ENCODE measurements at regions not wholly inside any gene's neighbourhood (a gene's known extent, or its start where the extent isn't known, plus 50 kb on each side); places are given as distances from the start of the nearest gene placed in this dataset.
A peak's percentile ranks its signal among the peaks of the same experiment; 100 is the strongest.

DNA sequence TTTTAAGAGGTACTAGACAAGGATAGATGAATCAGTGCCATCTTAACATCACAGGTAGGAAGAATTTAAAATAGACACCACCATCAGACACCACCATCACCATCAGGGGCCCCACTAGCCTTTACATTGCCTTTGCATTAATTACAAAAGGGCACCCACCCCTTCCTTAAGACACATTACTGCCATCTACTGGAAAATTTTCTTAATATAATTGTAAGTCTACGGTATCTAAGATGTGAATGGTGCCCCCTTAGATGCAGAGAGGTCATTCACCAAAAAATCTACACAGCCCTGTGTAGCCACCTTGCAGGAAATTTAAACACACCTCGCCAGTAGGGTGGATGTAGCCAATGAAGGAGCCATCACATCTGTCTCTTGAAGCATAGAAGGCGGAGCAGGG lies 184.1 kb downstream of the MID1IP1 start:
- TF ChIP-seq, protein P1, sequence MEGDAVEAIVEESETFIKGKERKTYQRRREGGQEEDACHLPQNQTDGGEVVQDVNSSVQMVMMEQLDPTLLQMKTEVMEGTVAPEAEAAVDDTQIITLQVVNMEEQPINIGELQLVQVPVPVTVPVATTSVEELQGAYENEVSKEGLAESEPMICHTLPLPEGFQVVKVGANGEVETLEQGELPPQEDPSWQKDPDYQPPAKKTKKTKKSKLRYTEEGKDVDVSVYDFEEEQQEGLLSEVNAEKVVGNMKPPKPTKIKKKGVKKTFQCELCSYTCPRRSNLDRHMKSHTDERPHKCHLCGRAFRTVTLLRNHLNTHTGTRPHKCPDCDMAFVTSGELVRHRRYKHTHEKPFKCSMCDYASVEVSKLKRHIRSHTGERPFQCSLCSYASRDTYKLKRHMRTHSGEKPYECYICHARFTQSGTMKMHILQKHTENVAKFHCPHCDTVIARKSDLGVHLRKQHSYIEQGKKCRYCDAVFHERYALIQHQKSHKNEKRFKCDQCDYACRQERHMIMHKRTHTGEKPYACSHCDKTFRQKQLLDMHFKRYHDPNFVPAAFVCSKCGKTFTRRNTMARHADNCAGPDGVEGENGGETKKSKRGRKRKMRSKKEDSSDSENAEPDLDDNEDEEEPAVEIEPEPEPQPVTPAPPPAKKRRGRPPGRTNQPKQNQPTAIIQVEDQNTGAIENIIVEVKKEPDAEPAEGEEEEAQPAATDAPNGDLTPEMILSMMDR (IDR thresholded peaks at IDR 0.05): peak in 1 of 5 experiments; percentile 11
- no peak for TF ChIP-seq POLR2A (IDR thresholded peaks at IDR 0.05)
- TF ChIP-seq POLR2AphosphoS5 (IDR thresholded peaks at IDR 0.05): no peak
- no peak for TF ChIP-seq EP300 (IDR thresholded peaks at IDR 0.05; ENCODE audit: low read depth)

Data from transverse colon (tissue), 4 donors.